ENCODE measurements at regions not wholly inside any gene's neighbourhood (a gene's known extent, or its start where the extent isn't known, plus 50 kb on each side); places are given as distances from the start of the nearest gene placed in this dataset.

DNA sequence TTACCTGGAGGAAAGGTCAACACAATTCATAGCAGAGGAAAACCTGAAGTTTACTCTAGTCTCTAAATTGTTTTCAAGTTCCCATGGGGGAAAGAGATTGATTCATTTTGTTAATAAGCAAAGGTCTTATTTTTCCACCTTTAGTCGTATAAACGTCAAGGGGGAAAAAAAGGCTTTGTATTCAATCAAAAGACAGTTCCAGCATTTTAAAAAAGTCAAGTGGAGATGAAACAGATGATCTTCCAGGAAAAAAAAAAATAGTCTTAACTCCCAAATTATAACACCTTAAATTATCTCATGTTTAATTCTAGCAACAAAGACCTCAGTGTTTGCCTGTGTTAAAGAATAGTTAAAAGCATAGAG is 140.5 kb downstream of the TOMM20 start:
- DNase-seq: no peak

DNA sequence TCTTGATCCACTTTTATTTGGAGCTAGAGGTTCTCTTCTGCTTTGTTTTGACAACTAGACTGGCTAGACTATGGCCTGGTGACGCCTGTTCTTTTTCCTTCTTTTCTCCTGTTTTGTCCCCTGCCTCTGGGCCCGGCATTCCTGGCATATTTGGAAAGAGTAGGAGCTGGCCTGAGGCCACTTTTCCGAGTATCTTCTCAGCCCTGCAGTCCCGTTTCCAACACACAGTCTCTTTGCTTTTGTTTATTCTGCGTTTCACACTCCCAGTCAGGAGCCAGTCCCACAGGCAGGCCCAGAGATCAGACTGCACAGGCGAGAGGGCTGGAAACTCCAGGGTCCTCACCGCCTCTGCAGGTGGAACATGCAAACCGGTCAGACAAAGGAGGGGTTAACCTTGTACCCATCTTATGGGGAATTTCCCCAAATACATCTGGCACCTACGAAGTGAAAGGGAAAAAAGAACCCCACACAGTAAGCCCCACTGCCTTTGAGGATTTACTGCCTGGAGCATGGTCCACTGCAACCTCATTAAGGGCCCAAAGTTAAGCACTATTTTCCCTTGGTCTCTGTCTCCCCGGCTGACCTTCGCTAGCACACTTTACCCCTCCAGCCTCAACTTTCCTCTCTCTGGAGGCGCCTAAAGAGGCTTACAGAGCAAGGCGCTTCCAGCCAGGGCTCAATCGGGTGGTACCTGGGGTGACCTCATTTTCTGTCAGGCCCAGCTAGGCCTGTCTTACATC is 141.1 kb downstream of the TOMM20 start:
- no peak for DNase-seq

DNA sequence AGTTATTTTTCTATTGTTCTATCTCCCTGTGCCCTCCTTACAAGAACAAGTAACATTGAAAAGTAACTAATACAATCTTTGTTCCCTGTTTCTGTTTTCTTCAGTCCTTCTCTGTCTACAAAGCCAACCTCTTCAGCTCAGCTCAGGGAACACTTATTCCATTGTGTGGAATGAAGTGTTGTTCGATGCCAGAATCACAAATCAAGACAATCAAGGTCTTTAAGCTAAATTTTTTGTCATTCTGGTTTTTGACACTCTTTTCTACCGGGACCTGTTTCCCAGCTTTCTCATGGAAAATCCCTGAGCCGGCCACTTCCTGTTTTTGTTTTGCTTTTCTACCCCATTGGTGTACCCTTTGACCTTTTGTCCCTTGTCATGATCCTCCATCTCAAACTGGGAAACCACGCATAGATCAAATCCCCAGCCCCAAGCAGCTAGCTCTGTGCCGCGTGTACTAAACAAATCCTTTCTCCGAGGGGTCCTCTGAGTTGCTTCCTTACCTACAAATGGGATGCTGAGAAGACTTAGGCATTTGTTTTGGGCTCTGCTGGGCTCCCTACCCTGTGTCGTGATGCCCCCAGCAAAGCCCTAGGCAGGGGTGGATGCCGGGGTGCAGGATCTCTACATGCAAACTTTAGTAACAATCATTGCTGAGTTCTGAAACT is 141.8 kb downstream of the TOMM20 start:
- DNase-seq: no peak

DNA sequence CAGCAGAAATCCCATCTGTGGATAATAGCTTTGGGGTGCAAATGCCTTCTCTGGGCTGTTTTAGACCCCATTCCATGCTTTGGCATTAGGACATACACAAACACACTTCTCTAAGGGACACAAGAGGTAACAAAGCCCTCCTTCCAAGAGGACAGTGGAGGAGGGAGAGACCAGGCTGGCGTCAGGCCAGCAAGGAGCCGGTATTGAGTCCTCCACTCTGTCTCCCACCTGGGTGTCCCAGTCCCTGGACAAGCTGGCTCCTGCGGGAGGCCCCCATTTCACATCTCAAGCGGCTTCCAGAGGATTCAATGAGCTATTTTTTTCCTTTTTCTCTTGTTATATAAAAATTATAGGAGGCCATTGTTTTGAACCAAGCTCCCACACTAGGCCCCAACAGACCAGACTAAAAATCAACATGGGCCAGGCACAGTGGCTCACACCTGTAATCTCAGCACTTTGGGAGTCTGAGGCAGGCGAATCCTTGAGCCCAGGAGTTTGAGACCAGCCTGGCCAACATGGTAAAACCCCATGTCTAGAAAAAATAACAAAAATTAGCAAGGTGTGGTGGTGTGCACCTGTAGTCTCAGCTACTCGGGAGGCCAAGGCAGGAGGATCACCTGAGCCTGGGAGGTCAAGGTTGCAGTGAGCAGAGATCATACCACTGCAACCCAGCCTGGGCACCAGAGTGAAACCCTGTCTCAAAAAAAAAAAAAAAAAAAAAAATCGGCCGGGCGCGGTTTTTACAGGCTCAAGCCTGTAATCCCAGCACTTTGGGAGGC is 142.9 kb downstream of the TOMM20 start:
- DNase-seq: no peak

DNA sequence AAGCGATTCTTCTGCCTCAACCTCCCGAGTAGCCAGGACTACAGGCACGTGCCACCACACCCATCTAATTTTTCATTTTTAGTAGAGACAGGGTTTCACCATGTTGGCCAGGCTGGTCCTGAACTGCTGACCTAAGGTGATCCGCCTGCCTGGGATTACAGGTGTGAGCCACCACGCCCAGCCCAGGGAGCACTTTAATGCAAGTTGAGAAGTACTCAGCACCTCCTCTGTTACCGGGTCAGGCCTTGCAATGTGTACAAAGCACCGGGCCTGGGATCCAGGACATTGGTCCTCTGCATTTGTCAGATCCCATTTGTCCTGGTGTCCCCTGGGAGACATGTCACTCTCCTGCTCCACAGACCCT is 143.6 kb downstream of the TOMM20 start:
- no peak for DNase-seq

DNA sequence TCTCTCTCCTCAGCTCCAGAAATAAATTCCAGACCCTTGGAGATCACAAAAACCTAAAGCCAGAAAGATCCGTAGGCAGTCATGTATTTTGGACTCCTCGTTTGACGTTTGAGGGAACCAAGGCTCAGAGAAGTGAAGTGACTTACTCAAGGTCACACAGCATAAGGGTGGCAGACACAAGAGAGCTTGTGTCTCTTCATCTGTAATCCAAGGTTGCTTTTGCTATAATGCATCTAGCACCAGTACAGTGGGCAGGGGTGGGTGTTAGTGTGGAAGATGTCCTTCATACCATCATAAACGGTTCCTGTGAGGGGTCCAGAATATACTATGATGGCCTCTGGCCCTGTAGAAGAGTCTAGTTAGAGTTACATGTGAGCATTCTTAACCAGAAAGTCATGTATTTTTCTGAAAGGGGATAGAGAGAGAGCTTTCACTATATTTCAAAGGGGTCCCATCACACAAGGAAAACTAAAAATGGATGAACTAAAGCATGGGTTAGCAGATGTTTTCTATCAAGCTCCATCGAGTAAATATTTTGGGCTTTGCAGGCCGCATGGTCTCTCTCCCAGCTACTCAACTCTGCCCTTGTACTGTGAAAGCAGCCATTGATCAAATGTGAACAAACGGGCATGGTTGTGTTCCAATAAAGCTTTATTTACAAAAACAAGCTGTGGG is 144.9 kb downstream of the TOMM20 start:
- DNase-seq: no peak

DNA sequence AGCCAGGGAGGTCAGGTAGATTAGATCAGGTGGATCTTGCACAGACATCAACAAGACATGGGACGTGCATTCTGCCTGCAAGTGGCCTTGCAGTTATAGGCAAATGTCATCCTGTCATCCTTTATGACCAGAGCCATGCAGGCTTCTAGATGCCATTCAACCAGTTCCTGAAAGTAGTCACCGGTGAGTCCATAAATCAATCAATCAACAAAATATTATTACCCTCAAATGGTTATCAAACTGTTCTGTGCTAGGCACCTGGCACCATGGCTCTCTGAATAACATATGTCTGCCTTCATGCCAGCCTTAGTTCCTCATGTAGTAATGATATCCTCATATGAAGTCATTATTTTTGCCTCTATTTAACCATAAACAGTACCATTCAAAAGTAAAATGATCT is 146.9 kb downstream of the TOMM20 start:
- DNase-seq: no peak

DNA sequence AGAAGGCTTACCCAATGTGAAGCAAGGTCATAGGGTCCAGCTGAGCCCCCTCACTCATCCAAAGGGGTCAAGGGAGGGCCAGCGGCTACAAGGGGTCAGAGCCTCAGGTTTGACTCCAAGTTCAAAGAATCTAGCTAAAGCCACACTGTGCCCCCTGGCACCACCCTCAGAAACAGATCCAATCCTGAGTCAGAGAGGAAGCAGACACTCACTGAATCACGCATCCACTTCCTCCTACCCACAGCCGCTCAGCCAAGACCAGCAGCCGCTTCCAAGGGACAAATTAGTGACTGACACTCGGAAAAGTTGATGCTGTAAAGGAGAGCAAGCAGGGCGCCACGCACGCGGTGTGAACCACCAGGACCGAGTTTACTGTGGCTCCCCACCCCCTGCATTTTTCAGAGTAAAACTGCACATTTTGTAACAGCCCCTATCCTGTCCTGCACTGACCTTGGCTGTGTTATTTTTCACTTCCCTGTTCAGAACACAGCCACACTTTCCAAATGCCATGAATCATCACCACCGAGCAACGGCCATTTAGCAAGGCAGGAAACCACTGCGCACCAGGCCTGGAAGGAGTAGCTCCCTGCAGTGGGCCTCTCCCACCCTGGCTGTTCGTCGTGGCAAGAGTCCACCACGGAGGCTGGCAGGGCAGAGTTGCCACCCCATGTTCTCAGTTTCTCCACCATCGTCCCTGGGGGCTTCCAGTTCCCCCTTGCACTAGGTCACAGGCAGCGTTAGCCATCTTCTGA is 147.8 kb downstream of the TOMM20 start:
- peak; percentile 28 for DNase-seq

DNA sequence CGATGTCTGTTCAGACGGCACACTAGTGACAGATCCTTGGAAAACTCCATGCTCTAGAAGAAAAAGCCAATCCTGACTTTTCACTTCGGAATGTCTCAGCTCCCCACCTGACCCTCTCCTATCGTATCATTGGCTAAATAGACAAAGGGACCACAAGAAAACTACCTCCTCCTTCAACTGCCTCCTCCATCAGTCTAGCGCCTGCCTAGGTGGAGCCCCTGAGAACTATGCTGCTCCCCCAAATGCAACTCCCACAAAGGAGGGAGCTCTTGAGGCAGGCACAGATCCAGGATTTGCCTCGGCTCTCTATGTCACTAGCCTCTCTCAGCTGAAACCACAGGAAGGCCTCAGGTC is 148.4 kb downstream of the TOMM20 start:
- DNase-seq: no peak

DNA sequence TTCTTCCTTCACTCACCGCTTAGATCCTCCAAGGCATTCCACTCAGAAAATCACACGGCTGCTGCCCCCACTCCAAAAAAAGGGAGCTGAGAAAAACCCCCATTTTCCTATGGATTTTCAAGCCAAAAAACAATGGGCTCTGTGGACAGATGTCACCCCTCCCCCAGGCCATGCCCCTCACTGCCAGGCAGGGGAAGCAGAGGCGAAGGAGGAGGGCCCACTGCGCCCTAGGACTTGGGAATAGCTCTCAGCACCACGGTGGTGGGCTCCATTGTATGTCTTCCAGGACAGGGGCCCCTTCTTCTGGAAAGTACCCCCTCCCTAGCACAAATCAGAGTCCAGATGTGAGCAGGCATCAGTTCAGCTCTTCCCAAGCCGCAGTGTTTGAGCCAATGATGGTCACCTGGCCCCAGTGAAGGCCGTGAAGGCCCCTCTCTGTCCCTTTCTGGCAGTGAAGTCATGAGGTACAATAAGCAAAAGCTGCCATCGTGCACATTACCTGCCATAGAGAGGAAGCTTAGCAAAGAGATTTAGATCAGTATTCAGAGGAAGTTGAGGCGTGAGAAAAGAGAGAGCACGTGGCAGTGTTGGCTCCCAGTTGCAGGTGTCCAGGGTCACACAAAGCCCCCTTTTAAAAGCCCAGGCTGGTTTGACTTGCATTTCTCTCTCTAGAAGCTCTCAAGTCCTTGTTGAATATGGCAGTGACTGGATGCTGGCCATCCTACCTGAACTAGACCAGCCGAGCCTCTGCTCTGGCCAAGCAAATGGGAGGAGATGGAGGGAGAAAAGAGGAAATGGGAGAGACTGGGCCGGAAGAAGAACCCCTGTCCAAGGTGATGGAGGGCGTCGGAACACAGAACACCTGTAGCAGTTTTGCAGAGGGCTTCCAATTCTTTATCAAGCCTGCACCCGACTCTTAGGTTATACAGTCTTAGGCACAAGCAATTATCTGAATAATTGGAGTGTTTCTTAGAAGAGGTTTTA is 149.0 kb downstream of the TOMM20 start:
- DNase-seq: no peak

DNA sequence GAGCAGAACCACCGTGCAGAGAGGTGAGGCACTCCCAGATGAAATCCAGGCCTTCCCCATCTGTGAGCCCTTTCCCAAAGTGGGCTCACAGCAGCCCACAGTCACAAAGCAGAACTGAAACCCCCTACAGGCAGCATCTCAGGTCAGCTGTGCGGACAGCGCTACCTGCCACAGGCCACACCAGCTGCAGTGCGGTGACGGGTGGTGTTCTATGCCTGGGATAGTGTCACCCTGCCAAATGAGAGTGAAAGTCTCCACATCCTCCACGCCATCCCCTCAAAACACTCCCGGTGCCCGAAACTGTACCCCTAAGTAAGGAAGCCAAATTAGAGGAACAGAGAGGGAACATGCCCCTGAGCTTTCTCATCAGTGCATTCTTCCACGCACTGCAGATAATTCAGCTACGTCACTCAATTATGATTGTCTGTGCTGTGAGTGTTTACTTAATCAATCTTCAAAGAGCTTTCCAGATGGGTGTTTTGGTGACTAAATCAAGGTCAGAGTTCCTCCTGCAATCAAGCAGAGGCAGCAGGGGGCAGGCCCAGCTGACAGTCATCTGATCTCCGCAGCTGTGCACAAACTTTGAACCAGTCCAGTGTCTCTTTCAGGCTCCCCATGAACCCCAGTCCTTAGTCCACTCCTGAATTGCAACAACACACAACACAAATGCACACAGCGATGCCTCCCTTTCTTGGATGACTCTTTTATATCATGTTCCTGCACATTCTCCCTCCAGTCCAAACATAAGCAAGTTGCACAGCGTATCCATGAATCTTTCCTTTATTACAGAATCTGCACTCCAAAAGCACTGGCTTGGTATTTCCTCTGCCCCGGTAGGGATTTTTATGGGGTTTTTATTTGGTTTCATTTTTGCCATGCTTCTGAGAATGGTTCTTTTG is 150.0 kb downstream of the TOMM20 start:
- no peak for DNase-seq

DNA sequence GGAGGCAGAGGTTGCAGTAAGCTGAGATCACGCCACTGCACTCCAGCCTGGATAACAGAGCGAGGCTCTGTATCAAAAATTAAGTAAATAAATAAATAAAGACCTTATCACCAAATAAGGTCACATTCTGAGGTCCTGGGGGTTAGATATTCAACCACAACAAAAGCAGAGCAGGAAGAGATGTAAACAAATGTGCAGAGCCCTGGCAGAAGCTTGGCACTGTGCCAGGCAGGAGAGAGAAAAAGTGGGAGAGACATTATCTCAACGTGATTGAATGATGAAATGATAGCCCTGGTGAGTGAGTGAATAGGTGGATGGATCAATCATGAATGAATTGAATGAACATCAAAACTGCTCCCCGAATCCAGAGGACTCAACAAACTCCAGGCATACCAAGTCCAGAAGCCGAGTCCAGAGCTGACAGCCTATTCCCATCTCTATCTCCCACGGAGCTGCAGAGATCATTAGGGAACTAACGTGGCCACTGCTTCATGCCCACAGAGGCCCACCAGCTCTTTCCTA is 150.7 kb downstream of the TOMM20 start:
- no peak for DNase-seq

DNA sequence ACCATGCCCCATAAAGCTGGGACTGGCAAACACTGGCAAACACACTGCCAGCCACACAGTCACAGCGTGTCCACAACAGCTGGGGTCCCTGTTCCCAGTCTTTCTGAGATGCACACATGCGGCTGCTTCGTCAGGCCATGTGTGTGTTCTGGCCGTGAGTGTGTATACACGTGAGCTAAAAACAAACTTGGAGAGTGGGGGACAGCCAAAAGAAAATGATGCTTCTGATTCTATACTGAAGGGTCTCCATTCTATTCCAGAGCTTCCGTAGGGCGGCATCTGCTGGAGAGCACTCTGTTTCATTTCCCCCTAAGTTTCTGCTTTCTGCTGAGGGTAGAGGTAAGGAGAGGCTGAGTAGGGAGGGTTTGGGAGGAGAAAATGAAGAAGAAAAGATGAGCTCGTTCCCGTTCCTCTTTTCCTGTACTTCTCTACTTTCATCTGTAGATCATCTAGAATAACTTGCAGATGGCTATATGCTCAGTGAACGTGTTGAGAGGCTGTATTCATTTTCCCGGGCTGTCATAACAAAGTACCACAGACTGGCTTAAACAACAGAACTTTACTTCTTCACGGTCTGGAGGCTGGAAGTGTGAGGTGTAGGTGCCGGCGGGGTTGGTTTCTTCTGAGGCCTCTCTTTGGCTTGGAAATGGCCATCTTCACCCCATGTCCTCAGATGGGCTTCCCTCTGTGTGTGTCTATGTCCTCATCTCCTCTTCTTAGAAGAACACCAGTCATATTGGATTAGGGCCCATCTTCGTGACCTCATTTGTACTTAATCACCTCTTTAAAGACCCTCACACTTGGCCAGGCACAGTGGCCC is 151.6 kb downstream of the TOMM20 start:
- no peak for DNase-seq

DNA sequence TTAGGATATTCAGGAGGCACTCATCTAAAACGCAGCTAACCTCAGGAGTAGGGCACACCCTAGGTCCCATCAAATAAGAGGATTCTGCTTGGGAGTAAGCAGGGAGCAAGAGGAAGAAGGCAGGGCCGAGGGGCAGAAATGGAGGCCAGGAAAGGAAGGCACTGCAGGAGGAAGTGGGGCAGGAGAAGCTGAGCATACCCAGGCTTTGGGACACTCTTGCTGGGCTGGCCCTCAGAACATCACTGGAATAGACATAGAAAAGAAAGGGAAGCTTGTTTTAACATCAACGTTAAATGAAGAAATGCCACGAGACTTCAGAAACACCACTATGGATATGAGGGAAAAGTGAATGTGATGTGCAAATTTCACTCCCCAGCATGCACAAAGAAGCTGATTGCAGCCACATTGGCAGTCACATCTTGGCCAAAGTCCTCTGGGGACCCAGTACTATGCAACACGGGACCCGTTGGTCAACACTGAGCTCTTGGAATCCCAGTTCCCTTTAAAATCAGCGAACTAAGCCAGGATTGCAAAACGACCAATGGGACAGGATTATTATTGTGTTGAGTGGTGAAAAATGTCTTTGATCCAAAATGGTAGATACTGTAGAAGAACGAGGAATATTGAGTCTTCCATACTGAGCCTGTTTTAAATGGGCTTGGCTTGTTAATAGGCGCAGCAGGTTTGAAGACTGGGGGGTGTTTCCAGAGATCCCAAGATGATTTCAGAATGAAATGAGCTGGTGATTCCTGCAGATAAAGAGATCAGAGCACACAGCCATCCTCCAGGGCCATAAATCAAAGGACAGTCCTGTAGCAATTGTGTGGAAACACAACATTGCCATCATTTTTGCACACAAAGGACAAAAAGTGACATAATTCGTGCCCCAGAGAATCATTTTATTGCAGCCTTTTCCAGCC is 152.4 kb downstream of the TOMM20 start:
- no peak for DNase-seq

DNA sequence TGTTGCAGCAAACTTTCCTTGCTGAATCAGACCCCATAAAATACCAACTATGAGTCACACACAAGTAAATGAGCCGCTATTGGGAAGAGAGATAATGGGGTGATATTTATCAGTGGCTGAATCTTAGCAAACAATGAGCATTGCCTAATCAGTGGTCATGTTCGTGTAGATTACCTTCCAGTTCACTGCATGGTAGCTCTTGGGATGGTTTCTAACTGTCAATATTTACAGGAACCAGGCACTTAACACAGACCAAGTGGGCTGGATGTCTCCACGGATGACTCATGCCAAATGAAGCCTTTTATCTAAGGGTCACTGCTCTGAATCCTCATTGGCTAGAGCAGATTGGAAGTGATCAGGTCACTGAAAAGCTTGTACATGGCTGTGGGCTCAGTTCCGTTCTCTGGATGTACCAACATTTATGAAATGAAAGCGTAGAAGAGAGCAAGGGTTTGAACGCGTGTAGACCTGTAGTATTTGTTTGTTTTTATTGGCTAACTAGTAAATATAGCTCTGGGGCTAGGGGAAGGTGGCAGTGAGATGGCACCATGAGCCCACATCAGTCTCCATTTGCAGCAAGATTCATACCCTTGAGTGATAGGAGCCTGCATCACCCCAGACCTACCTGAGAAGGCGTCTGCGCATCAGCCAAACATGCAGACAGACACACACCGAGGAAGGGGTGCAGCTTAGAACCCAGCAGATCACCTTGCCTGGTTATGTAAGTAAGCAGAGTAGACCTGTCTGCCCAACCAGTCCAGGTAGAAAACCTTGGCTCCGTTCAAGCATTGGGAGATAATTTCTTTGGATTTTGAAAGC is 153.3 kb downstream of the TOMM20 start:
- no peak for DNase-seq

DNA sequence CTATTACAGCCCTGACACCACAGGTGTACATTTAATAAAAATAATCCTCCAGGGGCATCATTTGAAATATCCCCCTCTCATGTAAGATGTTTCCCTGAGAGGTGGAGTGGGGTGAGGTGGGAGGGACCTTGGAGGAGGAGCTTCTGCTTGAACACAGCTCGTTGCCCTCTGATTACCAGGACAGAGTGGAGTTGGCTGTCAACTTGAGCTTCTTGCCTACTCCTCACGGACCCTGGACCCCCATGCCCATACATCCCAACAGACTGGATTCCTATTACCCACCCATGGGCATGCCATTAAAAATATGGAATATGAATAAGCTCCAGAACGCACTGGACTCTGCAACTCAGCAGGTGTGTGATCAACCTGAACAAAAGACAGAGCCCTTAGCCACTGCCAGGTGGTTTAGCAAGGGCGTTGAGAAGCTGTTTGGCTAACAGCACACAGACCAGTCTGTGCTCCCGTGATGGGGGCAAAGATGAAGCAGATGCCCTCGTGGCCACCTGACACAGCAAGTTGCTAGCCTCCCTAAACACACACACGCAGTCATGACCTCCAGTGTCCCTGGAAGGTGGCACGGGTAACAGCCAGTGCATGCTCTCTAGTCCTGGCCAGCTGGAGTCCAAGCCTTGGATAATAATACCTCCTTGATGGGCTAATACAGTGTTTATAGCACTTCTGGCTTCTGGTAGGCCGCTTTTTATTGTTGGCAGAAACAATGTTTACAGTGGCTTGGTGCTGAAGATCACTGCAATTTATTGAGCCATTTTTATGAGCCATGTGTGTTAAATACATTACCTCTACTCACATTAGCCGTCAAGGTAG is 155.0 kb downstream of the TOMM20 start:
- no peak for DNase-seq
